ENCODE measurements at regions not wholly inside any gene's neighbourhood (a gene's known extent, or its start where the extent isn't known, plus 50 kb on each side); places are given as distances from the start of the nearest gene placed in this dataset.

DNA sequence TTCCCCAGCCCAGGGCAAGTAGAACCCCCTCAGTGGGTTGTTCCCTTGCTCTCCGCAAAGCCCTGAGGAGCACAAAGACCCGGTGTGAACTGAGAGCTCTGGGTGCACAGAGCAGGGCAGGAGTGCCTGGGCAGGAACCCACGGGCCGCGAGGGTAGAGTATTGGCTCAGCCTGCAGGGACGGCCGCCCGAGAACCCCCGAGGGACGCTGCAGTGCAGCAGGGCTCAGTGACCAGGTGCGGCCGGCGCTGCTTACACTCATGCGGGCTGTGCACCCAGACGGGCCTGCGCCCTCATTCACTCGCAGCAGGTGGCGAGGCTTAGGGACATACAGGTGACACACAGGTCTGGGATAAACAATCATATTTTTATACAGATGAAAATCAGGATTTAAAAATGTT is 51.9 kb upstream of the PDE10A start:
- ATAC-seq: no peak
- H3K4me3 ChIP-seq: no peak overlapping the region
- H3K9me3 ChIP-seq: no peaks in the 10 kb centered on the region
- no peaks in the 10 kb centered on the region for H3K4me1 ChIP-seq
- in situ Hi-C loops (cut with MboI; ENCODE audit: low sequenced_read_pairs in 4 of 4) (no loop called here), intact Hi-C loops (cut with DNase I; ENCODE audit: low total_unique reads) (no loop called here)
- no peaks in the 10 kb centered on the region for H3K27me3 ChIP-seq
- no peak for TF ChIP-seq POLR2A (IDR thresholded peaks at IDR 0.05)
- TF ChIP-seq, protein P1, sequence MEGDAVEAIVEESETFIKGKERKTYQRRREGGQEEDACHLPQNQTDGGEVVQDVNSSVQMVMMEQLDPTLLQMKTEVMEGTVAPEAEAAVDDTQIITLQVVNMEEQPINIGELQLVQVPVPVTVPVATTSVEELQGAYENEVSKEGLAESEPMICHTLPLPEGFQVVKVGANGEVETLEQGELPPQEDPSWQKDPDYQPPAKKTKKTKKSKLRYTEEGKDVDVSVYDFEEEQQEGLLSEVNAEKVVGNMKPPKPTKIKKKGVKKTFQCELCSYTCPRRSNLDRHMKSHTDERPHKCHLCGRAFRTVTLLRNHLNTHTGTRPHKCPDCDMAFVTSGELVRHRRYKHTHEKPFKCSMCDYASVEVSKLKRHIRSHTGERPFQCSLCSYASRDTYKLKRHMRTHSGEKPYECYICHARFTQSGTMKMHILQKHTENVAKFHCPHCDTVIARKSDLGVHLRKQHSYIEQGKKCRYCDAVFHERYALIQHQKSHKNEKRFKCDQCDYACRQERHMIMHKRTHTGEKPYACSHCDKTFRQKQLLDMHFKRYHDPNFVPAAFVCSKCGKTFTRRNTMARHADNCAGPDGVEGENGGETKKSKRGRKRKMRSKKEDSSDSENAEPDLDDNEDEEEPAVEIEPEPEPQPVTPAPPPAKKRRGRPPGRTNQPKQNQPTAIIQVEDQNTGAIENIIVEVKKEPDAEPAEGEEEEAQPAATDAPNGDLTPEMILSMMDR (IDR thresholded peaks at IDR 0.05 in 4 of 5, conservative IDR thresholded peaks at IDR 0.05 in 1 of 5): no peak
- DNase-seq: no peak
- H3K27ac ChIP-seq: no peak overlapping the region
- no peaks in the 10 kb centered on the region for H3K36me3 ChIP-seq

DNA sequence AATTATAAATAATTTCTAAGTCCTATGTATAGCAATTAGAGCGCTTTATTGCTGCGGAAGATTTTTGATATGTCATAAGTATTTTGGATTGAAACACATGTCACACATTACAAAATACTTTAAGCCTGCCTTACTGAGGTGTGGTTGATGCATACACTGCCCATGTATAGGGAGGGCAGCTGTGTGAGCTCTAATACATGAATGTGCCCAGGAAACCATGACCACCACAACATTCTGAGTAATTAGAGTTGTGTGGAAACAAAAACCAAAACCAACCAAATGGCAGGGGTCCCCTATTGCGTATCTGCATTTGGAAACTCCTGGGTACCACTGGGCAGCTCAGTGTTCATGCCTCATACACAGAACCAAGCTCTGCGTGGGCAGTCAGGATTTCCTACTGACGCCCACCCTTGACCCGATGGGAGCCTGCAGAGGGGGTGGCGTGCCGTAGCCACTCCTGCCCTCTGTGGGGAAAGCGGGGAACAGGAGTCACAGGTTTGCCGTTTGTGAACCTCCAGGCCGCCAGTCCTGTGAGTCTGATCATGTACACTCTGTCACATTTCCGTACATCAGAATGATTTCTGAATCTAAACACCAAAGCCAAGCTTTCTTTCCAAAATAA is 50.9 kb upstream of the PDE10A start:
- no peak overlapping the region for H3K27ac ChIP-seq
- no peak overlapping the region for H3K4me3 ChIP-seq
- no peaks in the 10 kb centered on the region for H3K9me3 ChIP-seq
- no peaks in the 10 kb centered on the region for H3K36me3 ChIP-seq
- TF ChIP-seq, protein P1 (IDR thresholded peaks at IDR 0.05 in 4 of 5, conservative IDR thresholded peaks at IDR 0.05 in 1 of 5): no peak
- TF ChIP-seq POLR2A (IDR thresholded peaks at IDR 0.05): no peak
- intact Hi-C loops (cut with DNase I; ENCODE audit: low total_unique reads) (no loop called here), in situ Hi-C loops (cut with MboI; ENCODE audit: low sequenced_read_pairs in 4 of 4) (no loop called here)
- no peak for ATAC-seq
- H3K27me3 ChIP-seq: no peaks in the 10 kb centered on the region
- H3K4me1 ChIP-seq: no peaks in the 10 kb centered on the region
- DNase-seq: no peak

Measured in gastrocnemius medialis (tissue), 4 donors.